ENCODE measurements at regions not wholly inside any gene's neighbourhood (a gene's known extent, or its start where the extent isn't known, plus 50 kb on each side); places are given as distances from the start of the nearest gene placed in this dataset.
A peak's percentile ranks its signal among the peaks of the same experiment; 100 is the strongest.

GRCh38 chr2:12033494-12033893, 287.1 kb downstream of the LPIN1 start:
- H3K9ac ChIP-seq (ENCODE audit: low read length), result peak overlapping the region; percentile 20
- peak overlapping the region; percentile 66 to 81 for H3K27ac ChIP-seq (ENCODE audit: low read length in 2 of 2)
- H3K4me3 ChIP-seq (ENCODE audit: control extremely low read depth in 1 of 5, extremely low read depth in 1 of 5, insufficient read depth in 1 of 5, low read depth in 2 of 5, low read length in 4 of 5), result peak overlapping the region in 1 of 5 experiments; percentile 28
- no peaks in the 10 kb centered on the region for H3K36me3 ChIP-seq (replicated peaks in 1 of 2; ENCODE audit: control extremely low read depth in 1 of 2, control insufficient read depth in 1 of 2, extremely low read depth in 1 of 2, insufficient read depth in 2 of 2, low read length in 1 of 2)
- peaks cover 72% of the 10 kb centered on the region for H3K4me1 Mint-ChIP-seq
- no peak overlapping the region for H2AFZ ChIP-seq (ENCODE audit: insufficient read depth, low read depth, low read length, poor library complexity, severe bottlenecking)
- ChIA-PET CTCF (interaction anchor here (1.4 to 2.5 kb wide), 4 partner anchors 10 to 687 kb away, joined by 4 to 26 read pairs (median 8); no protein-coding TSS in a partner anchor), POLR2A (interaction anchor here (2.6 kb wide), 1 partner anchor 11 kb away, joined by 25 read pairs; no protein-coding TSS in a partner anchor)
- peak overlapping the region; percentile 71 for H3K4me3 Mint-ChIP-seq
- H3K9me3 ChIP-seq (ENCODE audit: control extremely low read depth in 1 of 3, control insufficient read depth in 2 of 3, insufficient read depth in 1 of 3, low read length in 2 of 3), result peaks cover 0 to 16% (median 3%) of the 10 kb centered on the region in 3 donors
- peak overlapping the region; percentile 64 for H3K27ac Mint-ChIP-seq
- H3K9me3 Mint-ChIP-seq (ENCODE audit: insufficient read depth), result peaks cover 3% of the 10 kb centered on the region
- H4K20me1 ChIP-seq (ENCODE audit: control insufficient read depth, insufficient read depth, low read length, poor library complexity, severe bottlenecking), result no peaks in the 10 kb centered on the region
- no peak for DNase-seq
- TF ChIP-seq EZH2 (IDR thresholded peaks at IDR 0.05; ENCODE audit: borderline replicate concordance, insufficient read depth, low read depth, low read length, poor library complexity, severe bottlenecking) (no peak), CTCF (IDR thresholded peaks at IDR 0.05) (no peak)
- intact Hi-C loops (cut with micrococcal nuclease), result loop anchor here (2.0 to 10.0 kb wide), 3 partner anchors 17 to 279 kb away; no protein-coding TSS in a partner anchor
- peaks cover 64 to 66% of the 10 kb centered on the region in 2 donors for H3K4me1 ChIP-seq (ENCODE audit: control insufficient read depth in 2 of 2, insufficient read depth in 2 of 2, low read length in 2 of 2)
- no peak for ATAC-seq (ENCODE audit: low read depth)
- no peaks in the 10 kb centered on the region for H3K27me3 Mint-ChIP-seq
- peak overlapping the region; percentile 66 for H3K4me2 ChIP-seq (replicated peaks; ENCODE audit: low read depth, low read length, poor library complexity, severe bottlenecking)
- H3K27me3 ChIP-seq (replicated peaks in 1 of 4; ENCODE audit: control extremely low read depth in 1 of 4, control insufficient read depth in 3 of 4, insufficient read depth in 4 of 4, low read length in 3 of 4), result no peaks in the 10 kb centered on the region
- no peaks in the 10 kb centered on the region for H3K79me2 ChIP-seq (ENCODE audit: control insufficient read depth, insufficient read depth, low read length)
- WGBS (ENCODE audit: insufficient coverage), result 100% methylated on average over 1 of the region's 6 CpGs

GRCh38 chr2:12034382-12034781, 287.9 kb downstream of the LPIN1 start:
- Histone ChIP-seq H3K4me1 (ENCODE audit: control insufficient read depth in 2 of 2, insufficient read depth in 2 of 2, low read length in 2 of 2) (peaks cover 64 to 66% of the 10 kb centered on the region in 2 donors), H3K79me2 (ENCODE audit: control insufficient read depth, insufficient read depth, low read length) (no peaks in the 10 kb centered on the region), H3K9ac (ENCODE audit: low read length) (peak overlapping the region; percentile 20), H3K27me3 (replicated peaks in 1 of 4; ENCODE audit: control extremely low read depth in 1 of 4, control insufficient read depth in 3 of 4, insufficient read depth in 4 of 4, low read length in 3 of 4) (no peaks in the 10 kb centered on the region), H4K20me1 (ENCODE audit: control insufficient read depth, insufficient read depth, low read length, poor library complexity, severe bottlenecking) (no peaks in the 10 kb centered on the region), H3K27ac (ENCODE audit: low read length in 2 of 2) (peak overlapping the region; percentile 66 to 81), H2AFZ (ENCODE audit: insufficient read depth, low read depth, low read length, poor library complexity, severe bottlenecking) (no peak overlapping the region), H3K4me3 (ENCODE audit: control extremely low read depth in 1 of 5, extremely low read depth in 1 of 5, insufficient read depth in 1 of 5, low read depth in 2 of 5, low read length in 4 of 5) (peak overlapping the region in 1 of 5 experiments; percentile 28), H3K36me3 (replicated peaks in 1 of 2; ENCODE audit: control extremely low read depth in 1 of 2, control insufficient read depth in 1 of 2, extremely low read depth in 1 of 2, insufficient read depth in 2 of 2, low read length in 1 of 2) (no peaks in the 10 kb centered on the region), H3K4me2 (replicated peaks; ENCODE audit: low read depth, low read length, poor library complexity, severe bottlenecking) (peak overlapping the region; percentile 66), H3K9me3 (ENCODE audit: control extremely low read depth in 1 of 3, control insufficient read depth in 2 of 3, insufficient read depth in 1 of 3, low read length in 2 of 3) (peaks cover 0 to 23% (median 12%) of the 10 kb centered on the region in 3 donors)
- DNase-seq, result peak; percentile 55
- H3K9me3 Mint-ChIP-seq (ENCODE audit: insufficient read depth), result peaks cover 3% of the 10 kb centered on the region
- no peak for TF ChIP-seq CTCF (IDR thresholded peaks at IDR 0.05)
- H3K27me3 Mint-ChIP-seq, result no peaks in the 10 kb centered on the region
- H3K4me3 Mint-ChIP-seq, result peak overlapping the region; percentile 66
- CTCF ChIA-PET, result interaction anchor here (0.6 to 2.5 kb wide), 10 partner anchors 9 to 681 kb away, joined by 3 to 26 read pairs (median 4); no protein-coding TSS in a partner anchor
- intact Hi-C loops (cut with micrococcal nuclease), result loop anchor here (10.0 kb wide), 1 partner anchor 280 kb away; no protein-coding TSS in a partner anchor
- peaks cover 79% of the 10 kb centered on the region for H3K4me1 Mint-ChIP-seq
- peak overlapping the region; percentile 64 for H3K27ac Mint-ChIP-seq
- WGBS (ENCODE audit: insufficient coverage), result no CpG with 5 or more reads among the region's 8 CpGs
- no peak for ATAC-seq (ENCODE audit: low read depth)
- POLR2A ChIA-PET, result interaction anchor here (2.6 kb wide), 1 partner anchor 10 kb away, joined by 25 read pairs; no protein-coding TSS in a partner anchor

Data from B cell (primary cell).